ENCODE measurements at regions not wholly inside any gene's neighbourhood (a gene's known extent, or its start where the extent isn't known, plus 50 kb on each side); places are given as distances from the start of the nearest gene placed in this dataset.
"Not testable (repeated sequence)": the region's sequence is repeated elsewhere in the genome, so short reads cannot be mapped to it uniquely, and the experiment has no call there.

DNA sequence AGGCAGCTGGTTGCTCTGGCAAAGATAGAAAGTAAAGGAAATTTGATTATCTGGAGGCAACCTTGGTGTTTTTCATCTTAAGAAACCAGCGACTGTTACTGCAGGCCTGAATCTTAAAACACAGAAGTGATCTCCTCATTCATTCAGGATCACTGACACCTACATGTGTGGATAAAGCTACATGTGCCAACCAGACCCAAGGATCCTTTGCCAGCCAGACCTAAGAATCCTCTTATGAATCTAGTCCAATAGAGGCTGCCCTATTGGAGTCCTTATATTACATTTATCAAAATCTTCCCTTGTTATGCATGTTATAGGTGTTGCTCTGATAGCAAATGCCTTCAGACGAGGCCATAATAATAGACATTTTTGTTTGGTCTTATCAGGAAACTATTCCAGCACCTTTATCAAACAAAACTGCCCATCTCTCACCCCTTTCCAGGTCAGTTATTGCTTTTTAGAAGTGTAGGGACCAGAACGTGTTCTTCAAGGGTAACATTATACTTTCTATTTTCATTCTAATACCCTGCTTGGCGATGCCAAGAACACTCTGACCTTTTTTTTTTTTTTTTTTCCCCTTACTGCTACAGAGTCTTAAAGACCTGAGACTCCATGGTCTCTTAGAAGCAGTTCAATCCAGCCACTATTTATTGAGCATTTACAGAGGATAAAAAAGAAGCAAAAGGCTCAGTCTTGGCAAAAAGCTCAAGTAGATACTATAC, 175.5 kb upstream of the PTBP2 start:
- Mint-ChIP-seq H3K4me3 (ENCODE audit: low read depth) (no peak overlapping the region), H3K4me1 (ENCODE audit: low read depth) (no peaks in the 10 kb centered on the region), H3K27ac (no peak overlapping the region), H3K27me3 (ENCODE audit: low read depth) (no peaks in the 10 kb centered on the region), H3K9me3 (no peaks in the 10 kb centered on the region), H3K36me3 (ENCODE audit: low read depth) (no peaks in the 10 kb centered on the region)
- intact Hi-C loops (cut with micrococcal nuclease), result no loop called here
- DNase-seq (ENCODE audit: low spot score), result no peak

- Mint-ChIP-seq H3K36me3 (ENCODE audit: low read depth) (no peaks in the 10 kb centered on the region), H3K27ac (no peak overlapping the region), H3K27me3 (ENCODE audit: low read depth) (no peaks in the 10 kb centered on the region), H3K4me3 (ENCODE audit: low read depth) (no peak overlapping the region), H3K4me1 (ENCODE audit: low read depth) (no peaks in the 10 kb centered on the region), H3K9me3 (no peaks in the 10 kb centered on the region)
- intact Hi-C loops (cut with micrococcal nuclease), result no loop called here
- DNase-seq (ENCODE audit: low spot score), result no peak
These were observed 171.5 kb upstream of the PTBP2 start for GRCh38 chr1:96550061-96550460.

DNA sequence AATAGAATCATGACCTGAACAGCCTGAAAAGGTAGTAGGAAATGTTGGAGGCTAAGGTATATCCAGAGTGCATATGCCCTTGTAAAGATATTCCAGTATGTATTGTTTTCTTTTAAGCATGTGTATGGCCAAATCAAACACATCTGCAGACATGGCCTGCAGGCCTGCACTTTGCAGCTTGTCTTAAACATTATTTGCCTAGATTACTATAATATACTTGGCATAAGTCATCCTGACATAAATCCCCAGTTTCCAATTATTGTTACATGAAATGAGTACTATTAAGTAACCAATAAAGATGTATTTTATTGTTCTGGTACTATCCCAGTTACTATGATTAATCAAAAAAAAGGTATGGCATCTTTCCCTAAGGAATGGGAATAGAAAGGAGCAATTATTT, 169.1 kb upstream of the PTBP2 start:
- Mint-ChIP-seq H3K27me3 (ENCODE audit: low read depth) (no peaks in the 10 kb centered on the region), H3K27ac (no peak overlapping the region), H3K36me3 (ENCODE audit: low read depth) (no peaks in the 10 kb centered on the region), H3K4me3 (ENCODE audit: low read depth) (no peak overlapping the region), H3K9me3 (no peaks in the 10 kb centered on the region), H3K4me1 (ENCODE audit: low read depth) (no peaks in the 10 kb centered on the region)
- intact Hi-C loops (cut with micrococcal nuclease), result no loop called here
- no peak for DNase-seq (ENCODE audit: low spot score)

GRCh38 chr1:96553811-96554210, 167.8 kb upstream of the PTBP2 start:
- Mint-ChIP-seq H3K27ac (no peak overlapping the region), H3K4me1 (ENCODE audit: low read depth) (no peaks in the 10 kb centered on the region), H3K36me3 (ENCODE audit: low read depth) (no peaks in the 10 kb centered on the region), H3K9me3 (no peaks in the 10 kb centered on the region), H3K4me3 (ENCODE audit: low read depth) (no peak overlapping the region), H3K27me3 (ENCODE audit: low read depth) (no peaks in the 10 kb centered on the region)
- no peak for DNase-seq (ENCODE audit: low spot score)
- intact Hi-C loops (cut with micrococcal nuclease), result no loop called here

GRCh38 chr1:96554364-96554763, 167.2 kb upstream of the PTBP2 start:
- no peak overlapping the region for H3K4me3 Mint-ChIP-seq (ENCODE audit: low read depth)
- intact Hi-C loops (cut with micrococcal nuclease), result no loop called here
- no peaks in the 10 kb centered on the region for H3K9me3 Mint-ChIP-seq
- no peaks in the 10 kb centered on the region for H3K36me3 Mint-ChIP-seq (ENCODE audit: low read depth)
- H3K27me3 Mint-ChIP-seq (ENCODE audit: low read depth), result no peaks in the 10 kb centered on the region
- no peaks in the 10 kb centered on the region for H3K4me1 Mint-ChIP-seq (ENCODE audit: low read depth)
- no peak for DNase-seq (ENCODE audit: low spot score)
- no peak overlapping the region for H3K27ac Mint-ChIP-seq

GRCh38 chr1:96557336-96557735, 164.2 kb upstream of the PTBP2 start:
- no peaks in the 10 kb centered on the region for H3K9me3 Mint-ChIP-seq
- DNase-seq (ENCODE audit: low spot score), result no peak
- intact Hi-C loops (cut with micrococcal nuclease), result no loop called here
- no peaks in the 10 kb centered on the region for H3K4me1 Mint-ChIP-seq (ENCODE audit: low read depth)
- no peaks in the 10 kb centered on the region for H3K36me3 Mint-ChIP-seq (ENCODE audit: low read depth)
- H3K27ac Mint-ChIP-seq, result no peak overlapping the region
- no peaks in the 10 kb centered on the region for H3K27me3 Mint-ChIP-seq (ENCODE audit: low read depth)
- no peak overlapping the region for H3K4me3 Mint-ChIP-seq (ENCODE audit: low read depth)

- Mint-ChIP-seq H3K36me3 (ENCODE audit: low read depth) (no peaks in the 10 kb centered on the region), H3K27ac (no peak overlapping the region), H3K9me3 (no peaks in the 10 kb centered on the region), H3K4me3 (ENCODE audit: low read depth) (no peak overlapping the region), H3K27me3 (ENCODE audit: low read depth) (no peaks in the 10 kb centered on the region), H3K4me1 (ENCODE audit: low read depth) (no peaks in the 10 kb centered on the region)
- intact Hi-C loops (cut with micrococcal nuclease), result no loop called here
- DNase-seq (ENCODE audit: low spot score), result no peak
These were observed 162.9 kb upstream of the PTBP2 start for GRCh38 chr1:96558635-96559034.

DNA sequence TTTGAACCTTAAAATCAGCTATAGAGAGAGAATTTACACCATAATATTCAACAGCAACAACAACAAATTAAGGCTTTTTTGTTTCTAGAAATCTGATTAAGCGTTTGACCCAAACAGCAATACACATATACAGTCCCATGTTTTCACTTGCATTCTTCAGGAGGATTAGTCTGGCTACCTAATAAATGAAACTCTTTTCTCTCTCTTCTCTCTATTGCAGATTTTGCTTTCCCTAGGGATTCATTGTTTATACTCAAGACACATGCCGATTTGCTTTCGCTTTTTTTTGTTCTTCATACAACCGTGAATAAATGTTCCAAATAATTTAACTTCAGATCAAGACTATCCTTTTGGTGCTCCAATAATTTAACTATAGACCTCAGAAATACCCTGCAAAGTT, 162.4 kb upstream of the PTBP2 start:
- no peaks in the 10 kb centered on the region for H3K27me3 Mint-ChIP-seq (ENCODE audit: low read depth)
- H3K9me3 Mint-ChIP-seq, result no peaks in the 10 kb centered on the region
- no peak overlapping the region for H3K27ac Mint-ChIP-seq
- H3K4me3 Mint-ChIP-seq (ENCODE audit: low read depth), result no peak overlapping the region
- intact Hi-C loops (cut with micrococcal nuclease), result no loop called here
- H3K4me1 Mint-ChIP-seq (ENCODE audit: low read depth), result no peaks in the 10 kb centered on the region
- DNase-seq (ENCODE audit: low spot score), result no peak
- no peaks in the 10 kb centered on the region for H3K36me3 Mint-ChIP-seq (ENCODE audit: low read depth)

DNA sequence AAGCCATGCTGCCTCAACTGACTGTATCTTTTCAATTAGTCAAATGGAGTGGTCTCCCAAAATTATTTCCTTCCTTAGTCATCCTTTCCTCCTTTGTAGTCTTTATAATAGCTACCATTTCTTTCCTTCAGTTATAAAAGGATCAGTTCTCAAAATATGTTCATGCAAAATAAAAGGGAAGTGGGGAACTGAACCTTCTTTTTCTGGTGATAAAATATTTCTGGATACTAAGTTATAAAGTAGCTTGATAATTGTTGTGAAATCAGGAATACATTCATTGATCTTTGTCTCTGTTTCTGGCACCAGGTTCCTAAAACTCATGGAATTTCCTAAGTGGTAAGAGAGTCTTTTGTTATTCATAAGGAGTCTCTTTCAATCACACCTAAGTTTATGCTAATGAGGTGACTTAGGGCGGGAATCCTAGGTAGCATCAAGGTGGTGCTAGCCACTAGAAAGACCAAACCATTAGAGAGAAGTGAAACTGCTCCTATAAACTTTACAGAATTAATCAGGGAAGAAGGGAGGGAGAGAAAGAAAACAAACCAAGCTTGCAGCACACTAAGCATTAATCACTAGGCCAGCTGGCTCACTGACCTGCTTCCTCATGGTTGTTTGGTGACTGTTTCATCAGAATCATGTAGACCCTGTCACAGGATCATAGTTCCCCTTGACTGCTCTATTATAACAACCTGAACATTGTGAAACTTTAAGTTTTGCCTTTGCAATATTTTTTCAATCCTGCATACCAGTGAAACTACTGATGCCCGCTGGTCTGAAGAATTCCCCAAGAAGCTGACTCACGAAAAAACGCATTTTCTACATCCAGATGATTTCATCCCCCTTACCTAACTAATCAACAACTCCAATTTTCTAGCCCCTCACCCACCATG, 161.6 kb upstream of the PTBP2 start:
- Mint-ChIP-seq H3K4me1 (ENCODE audit: low read depth) (no peaks in the 10 kb centered on the region), H3K27ac (no peak overlapping the region), H3K9me3 (no peaks in the 10 kb centered on the region), H3K27me3 (ENCODE audit: low read depth) (no peaks in the 10 kb centered on the region), H3K36me3 (ENCODE audit: low read depth) (no peaks in the 10 kb centered on the region), H3K4me3 (ENCODE audit: low read depth) (no peak overlapping the region)
- DNase-seq (ENCODE audit: low spot score), result no peak
- intact Hi-C loops (cut with micrococcal nuclease), result no loop called here

GRCh38 chr1:96562094-96562493, 159.5 kb upstream of the PTBP2 start:
- intact Hi-C loops (cut with micrococcal nuclease), result no loop called here
- Mint-ChIP-seq H3K4me1 (ENCODE audit: low read depth) (no peaks in the 10 kb centered on the region), H3K36me3 (ENCODE audit: low read depth) (no peaks in the 10 kb centered on the region), H3K9me3 (no peaks in the 10 kb centered on the region), H3K4me3 (ENCODE audit: low read depth) (no peak overlapping the region), H3K27me3 (ENCODE audit: low read depth) (no peaks in the 10 kb centered on the region), H3K27ac (no peak overlapping the region)
- no peak for DNase-seq (ENCODE audit: low spot score)

DNA sequence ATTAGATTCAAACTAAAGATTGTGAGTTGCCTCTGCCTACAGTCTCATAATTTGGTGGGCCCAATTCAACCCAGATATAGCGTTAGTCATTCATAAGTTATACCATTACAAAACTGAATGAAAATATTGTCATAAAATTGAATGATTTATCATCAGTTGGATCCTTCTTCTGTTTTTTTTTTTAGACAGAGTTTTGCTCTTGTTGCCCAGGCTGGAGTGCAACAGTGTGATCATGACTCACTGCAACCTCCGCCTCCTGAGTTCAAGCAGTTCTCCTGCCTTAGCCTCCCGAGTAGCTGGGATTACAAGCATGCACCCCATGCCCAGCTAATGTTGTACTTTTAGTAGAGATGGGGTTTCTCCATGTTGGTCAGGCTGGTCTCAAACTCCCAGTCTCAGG, 157.2 kb upstream of the PTBP2 start:
- H3K27me3 Mint-ChIP-seq (ENCODE audit: low read depth); H3K4me3 Mint-ChIP-seq (ENCODE audit: low read depth); H3K36me3 Mint-ChIP-seq (ENCODE audit: low read depth); H3K9me3 Mint-ChIP-seq; DNase-seq (ENCODE audit: low spot score); intact Hi-C loops (cut with micrococcal nuclease); H3K4me1 Mint-ChIP-seq (ENCODE audit: low read depth); H3K27ac Mint-ChIP-seq: not testable (repeated sequence)

DNA sequence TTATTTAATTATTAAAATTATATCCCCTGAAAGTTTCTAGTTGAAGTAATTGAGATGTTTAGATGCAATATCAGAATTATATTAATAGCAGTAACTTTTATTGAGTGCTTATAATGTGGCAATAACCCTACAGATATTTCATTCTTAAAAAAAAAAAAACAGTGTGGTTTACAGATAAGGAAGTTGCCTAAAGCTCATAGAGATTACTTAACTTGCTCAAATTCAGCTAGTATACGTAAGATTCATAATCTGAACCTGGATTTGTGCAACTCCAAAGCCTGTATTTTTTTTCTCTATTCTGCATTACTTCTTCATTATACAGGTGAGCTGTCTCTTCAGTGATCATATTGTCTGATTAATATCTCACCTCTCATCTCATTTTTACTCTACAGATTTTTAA, 156.0 kb upstream of the PTBP2 start:
- no peaks in the 10 kb centered on the region for H3K27me3 Mint-ChIP-seq (ENCODE audit: low read depth)
- DNase-seq (ENCODE audit: low spot score), result no peak
- no peaks in the 10 kb centered on the region for H3K36me3 Mint-ChIP-seq (ENCODE audit: low read depth)
- no peaks in the 10 kb centered on the region for H3K9me3 Mint-ChIP-seq
- no peak overlapping the region for H3K27ac Mint-ChIP-seq
- H3K4me3 Mint-ChIP-seq (ENCODE audit: low read depth), result no peak overlapping the region
- no peaks in the 10 kb centered on the region for H3K4me1 Mint-ChIP-seq (ENCODE audit: low read depth)
- intact Hi-C loops (cut with micrococcal nuclease), result no loop called here

DNA sequence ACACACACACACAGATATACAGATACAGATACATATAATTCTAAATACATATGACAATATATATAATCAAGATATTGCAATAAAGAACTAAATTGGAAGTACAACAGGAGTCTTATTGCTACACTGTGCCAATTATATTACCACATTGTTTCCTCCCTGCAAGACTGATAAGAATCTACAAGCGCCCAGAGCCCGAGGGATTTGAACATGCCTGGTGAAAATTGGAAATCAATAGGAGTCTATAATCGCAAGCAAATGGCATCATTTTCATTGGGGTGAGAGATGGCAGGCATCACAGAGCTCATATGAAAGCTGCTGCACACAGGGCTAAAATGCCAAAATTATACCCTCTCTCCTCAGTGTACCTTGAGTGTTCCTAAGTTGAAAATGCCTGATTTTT, 152.9 kb upstream of the PTBP2 start:
- DNase-seq (ENCODE audit: low spot score), result no peak
- Mint-ChIP-seq H3K27ac (no peak overlapping the region), H3K36me3 (ENCODE audit: low read depth) (no peaks in the 10 kb centered on the region), H3K27me3 (ENCODE audit: low read depth) (no peaks in the 10 kb centered on the region), H3K4me1 (ENCODE audit: low read depth) (no peaks in the 10 kb centered on the region), H3K9me3 (no peaks in the 10 kb centered on the region), H3K4me3 (ENCODE audit: low read depth) (no peak overlapping the region)
- intact Hi-C loops (cut with micrococcal nuclease), result no loop called here

Measured in activated T-helper 2 cell treated with anti-CD3 and anti-CD28 coated beads, Interferon-gamma antibody, Interleukin-2, Interleukin-4, amounts not matched to agents 10 μg/mL and 5 μg/mL and 100 μg/mL, durations not matched to agents 14 hours and 24 hours and 36 hours (primary cell).